HL-60 (cell line): ENCODE measurements at regions not wholly inside any gene's neighbourhood (a gene's known extent, or its start where the extent isn't known, plus 50 kb on each side); places are given as distances from the start of the nearest gene placed in this dataset.

ENCODE experiments used
- DNase-seq, 2 experiments: peaks; one replicate each; pipeline ENCODE4 v3.0.0-alpha.2; 2010 to 2020; ENCODE audit warnings: low read depth in 1 of 2, low spot score in 1 of 2
- H3K27ac ChIP-seq: fragments of 250-450 bp; sonication (Bioruptor Pico); replicated peaks from 2 replicates; pipeline ENCODE4 v1.5.1; 2020; ENCODE audit warnings: mild to moderate bottlenecking, moderate library complexity
- H3K27me3 ChIP-seq: fragments of 250-450 bp; sonication (Bioruptor Pico); 2 replicates; pipeline ENCODE4 v1.5.1; 2021; ENCODE audit warnings: mild to moderate bottlenecking, moderate library complexity; ENCODE audit not compliant: insufficient read depth, poor library complexity, severe bottlenecking
- H3K4me3 ChIP-seq: replicated peaks from 2 replicates; pipeline ENCODE4 v1.5.1; 2011; ENCODE audit warnings: mild to moderate bottlenecking, control low read depth, low read length; ENCODE audit not compliant: insufficient read depth
- GABPA ChIP-seq: IDR thresholded peaks from 2 replicates; pipeline ENCODE4 v1.6.1; 2012; ENCODE audit warnings: low read depth
- POLR2AphosphoS5 ChIP-seq: IDR thresholded peaks from 2 replicates; pipeline ENCODE4 v1.6.1; 2012; ENCODE audit warnings: low read depth
- REST ChIP-seq: IDR thresholded peaks from 2 replicates; pipeline ENCODE4 v1.6.1; 2012; ENCODE audit warnings: low read depth; ENCODE audit not compliant: insufficient replicate concordance
- SPI1 ChIP-seq: IDR thresholded peaks from 2 replicates; pipeline ENCODE4 v1.6.1; 2012; ENCODE audit warnings: low read depth, mild to moderate bottlenecking, borderline replicate concordance
- TF ChIP-seq, protein P1 (sequence below): IDR thresholded peaks from one replicate; pipeline ENCODE4 v1.5.1; 2011; ENCODE audit warnings: low read length, control low read depth, inconsistent platforms; ENCODE audit not compliant: insufficient read depth

- no peak overlapping the region for H3K4me3 ChIP-seq
- DNase-seq = no peak
Observed at GRCh38 chr11:119809346-119809745, 80.3 kb upstream of the NECTIN1 start.

GRCh38 chr11:119808407-119809185 lies 79.6 kb upstream of the NECTIN1 start:
- TF ChIP-seq GABPA (no peak), SPI1 (no peak)

More at GRCh38 chr11:119809346-119809745, 80.3 kb upstream of the NECTIN1 start:
- no peaks in the 10 kb centered on the region for H3K27me3 ChIP-seq
- no peak overlapping the region for H3K27ac ChIP-seq
- TF ChIP-seq, protein P1, sequence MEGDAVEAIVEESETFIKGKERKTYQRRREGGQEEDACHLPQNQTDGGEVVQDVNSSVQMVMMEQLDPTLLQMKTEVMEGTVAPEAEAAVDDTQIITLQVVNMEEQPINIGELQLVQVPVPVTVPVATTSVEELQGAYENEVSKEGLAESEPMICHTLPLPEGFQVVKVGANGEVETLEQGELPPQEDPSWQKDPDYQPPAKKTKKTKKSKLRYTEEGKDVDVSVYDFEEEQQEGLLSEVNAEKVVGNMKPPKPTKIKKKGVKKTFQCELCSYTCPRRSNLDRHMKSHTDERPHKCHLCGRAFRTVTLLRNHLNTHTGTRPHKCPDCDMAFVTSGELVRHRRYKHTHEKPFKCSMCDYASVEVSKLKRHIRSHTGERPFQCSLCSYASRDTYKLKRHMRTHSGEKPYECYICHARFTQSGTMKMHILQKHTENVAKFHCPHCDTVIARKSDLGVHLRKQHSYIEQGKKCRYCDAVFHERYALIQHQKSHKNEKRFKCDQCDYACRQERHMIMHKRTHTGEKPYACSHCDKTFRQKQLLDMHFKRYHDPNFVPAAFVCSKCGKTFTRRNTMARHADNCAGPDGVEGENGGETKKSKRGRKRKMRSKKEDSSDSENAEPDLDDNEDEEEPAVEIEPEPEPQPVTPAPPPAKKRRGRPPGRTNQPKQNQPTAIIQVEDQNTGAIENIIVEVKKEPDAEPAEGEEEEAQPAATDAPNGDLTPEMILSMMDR = no peak
- no peak for TF ChIP-seq REST

GRCh38 chr11:119807841-119808240 lies 78.8 kb upstream of the NECTIN1 start:
- no peak overlapping the region for H3K27ac ChIP-seq
- DNase-seq = no peak
- no peak for TF ChIP-seq POLR2AphosphoS5
- no peak overlapping the region for H3K4me3 ChIP-seq
- H3K27me3 ChIP-seq = no peaks in the 10 kb centered on the region

More at GRCh38 chr11:119808407-119809185, 79.6 kb upstream of the NECTIN1 start:
- H3K27me3 ChIP-seq = no peaks in the 10 kb centered on the region
- H3K4me3 ChIP-seq = no peak overlapping the region
- H3K27ac ChIP-seq = no peak overlapping the region
- DNase-seq = no peak

DNA sequence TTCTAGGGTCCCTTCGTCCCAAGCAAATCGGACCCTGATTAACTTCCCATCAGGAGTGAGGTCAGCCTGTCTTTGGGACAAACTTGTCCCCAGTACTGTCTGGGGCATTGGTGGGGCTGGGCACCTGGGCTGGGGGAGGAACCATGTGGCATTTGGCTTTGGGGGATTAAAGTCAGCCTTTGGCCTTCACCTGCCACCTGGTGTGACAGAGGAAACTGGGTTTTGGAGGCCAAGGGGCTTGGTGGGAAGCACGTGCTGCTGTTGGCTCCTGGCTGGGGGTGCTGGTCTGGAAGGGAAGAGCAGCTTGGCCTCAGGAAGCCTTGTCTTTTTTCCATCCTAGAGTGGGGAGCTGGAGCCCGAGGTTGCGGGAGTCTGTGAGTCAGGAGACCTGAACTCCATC lies 78.4 kb upstream of the NECTIN1 start:
- DNase-seq = no peak
- H3K27ac ChIP-seq = no peak overlapping the region
- no peaks in the 10 kb centered on the region for H3K27me3 ChIP-seq
- H3K4me3 ChIP-seq = no peak overlapping the region
- TF ChIP-seq REST (no peak), GABPA (no peak), SPI1 (no peak), POLR2AphosphoS5 (no peak)
- TF ChIP-seq, protein P1 = no peak
